HepG2 (cell line): ENCODE measurements at regions not wholly inside any gene's neighbourhood (a gene's known extent, or its start where the extent isn't known, plus 50 kb on each side); places are given as distances from the start of the nearest gene placed in this dataset.

Experiments used
- AHR ChIP-seq: IDR thresholded peaks from 2 replicates; pipeline ENCODE4 v1.6.1; 2018; ENCODE audit warnings: missing genetic modification reagents, missing compliant biosample characterization
- ATF3 ChIP-seq: sonication (generic); formaldehyde crosslinking; IDR thresholded peaks from 2 replicates; pipeline ENCODE4 v1.4.0; 2020; ENCODE audit warnings: missing genetic modification reagents
- BHLHE40 ChIP-seq: IDR thresholded peaks from 2 replicates; pipeline ENCODE4 v1.6.1; 2011; ENCODE audit warnings: low read length, improper control_type of control experiment
- CBFB ChIP-seq: sonication (generic); formaldehyde crosslinking; IDR thresholded peaks from 2 replicates; pipeline ENCODE4 v1.4.0; 2020; ENCODE audit warnings: missing genetic modification reagents
- FOSL2 ChIP-seq: sonication (generic); formaldehyde crosslinking; IDR thresholded peaks from 2 replicates; pipeline ENCODE4 v1.4.0; 2020; ENCODE audit warnings: missing genetic modification reagents
- GABPB1 ChIP-seq: IDR thresholded peaks from 2 replicates; pipeline ENCODE4 v1.6.1; 2016; ENCODE audit warnings: mild to moderate bottlenecking, missing genetic modification reagents, moderate library complexity, missing compliant biosample characterization
- GATA4 ChIP-seq: sonication (generic); IDR thresholded peaks from 2 replicates; pipeline ENCODE4 v1.6.1; 2016; ENCODE audit warnings: antibody characterized with exemption, low read depth, borderline replicate concordance
- GMEB2 ChIP-seq: IDR thresholded peaks from 2 replicates; pipeline ENCODE4 v1.6.1; 2016; ENCODE audit warnings: missing biosample characterization, missing genetic modification reagents, low read depth
- KLF15 ChIP-seq: sonication (generic); formaldehyde crosslinking; IDR thresholded peaks from 2 replicates; pipeline ENCODE4 v1.8.1; 2023; ENCODE audit warnings: borderline replicate concordance, mild to moderate bottlenecking, inconsistent platforms, missing genetic modification reagents, mixed read lengths
- KMT2A ChIP-seq: sonication (generic); formaldehyde crosslinking; IDR thresholded peaks from 2 replicates; pipeline ENCODE4 v1.4.0; 2020; ENCODE audit warnings: missing genetic modification reagents
- LBX2 ChIP-seq: sonication (generic); formaldehyde crosslinking; IDR thresholded peaks from 2 replicates; pipeline ENCODE4 v1.5.0; 2020; ENCODE audit warnings: missing genetic modification reagents, mild to moderate bottlenecking, borderline replicate concordance
- MLX ChIP-seq: IDR thresholded peaks from 2 replicates; pipeline ENCODE4 v1.6.1; 2016
- NCOA2 ChIP-seq: sonication (generic); formaldehyde crosslinking; IDR thresholded peaks from 2 replicates; pipeline ENCODE4 v1.8.0; 2022; ENCODE audit warnings: inconsistent platforms
- NFYC ChIP-seq: IDR thresholded peaks from 2 replicates; pipeline ENCODE4 v1.6.1; 2016; ENCODE audit warnings: missing genetic modification reagents, missing compliant biosample characterization
- POLR2A ChIP-seq, 2 experiments: IDR thresholded peaks; 2 replicates each; pipeline ENCODE4 v1.6.1; 2011; ENCODE audit warnings: low read depth in 2 of 2, low read length in 2 of 2, mild to moderate bottlenecking in 1 of 2, moderate library complexity in 1 of 2; ENCODE audit not compliant: insufficient read depth in 1 of 2
- RBAK ChIP-seq: sonication (generic); formaldehyde crosslinking; IDR thresholded peaks from 2 replicates; pipeline ENCODE4 v1.5.1; 2020; ENCODE audit warnings: mild to moderate bottlenecking, missing genetic modification reagents
- SMARCE1 ChIP-seq: fragments of 450-650 bp; IDR thresholded peaks from 2 replicates; pipeline ENCODE4 v1.6.1; 2017; ENCODE audit warnings: borderline replicate concordance
- ZBTB7A ChIP-seq: sonication (generic); formaldehyde crosslinking; IDR thresholded peaks from 2 replicates; pipeline ENCODE4 v1.8.0; 2022; ENCODE audit warnings: mild to moderate bottlenecking, missing genetic modification reagents
- ZBTB7B ChIP-seq: sonication (generic); formaldehyde crosslinking; IDR thresholded peaks from 2 replicates; pipeline ENCODE4 v1.4.0; 2020; ENCODE audit warnings: missing genetic modification reagents
- ZC3H4 ChIP-seq: sonication (generic); formaldehyde crosslinking; IDR thresholded peaks from 2 replicates; pipeline ENCODE4 v1.4.0; 2020; ENCODE audit warnings: missing genetic modification reagents, borderline replicate concordance
- ZFP36L1 ChIP-seq: sonication (generic); formaldehyde crosslinking; IDR thresholded peaks from 2 replicates; pipeline ENCODE4 v1.8.0; 2022; ENCODE audit warnings: mild to moderate bottlenecking, missing genetic modification reagents, moderate library complexity
- ZFP91 ChIP-seq: sonication (generic); formaldehyde crosslinking; IDR thresholded peaks from 2 replicates; pipeline ENCODE4 v1.9.0; 2022; ENCODE audit warnings: missing genetic modification reagents, mild to moderate bottlenecking, borderline replicate concordance
- ZNF124 ChIP-seq: sonication (generic); formaldehyde crosslinking; IDR thresholded peaks from 2 replicates; pipeline ENCODE4 v1.4.0; 2020; ENCODE audit warnings: missing genetic modification reagents
- ZNF225 ChIP-seq: sonication (generic); formaldehyde crosslinking; IDR thresholded peaks from 2 replicates; pipeline ENCODE4 v1.4.0; 2020; ENCODE audit warnings: mild to moderate bottlenecking, missing genetic modification reagents
- ZNF337 ChIP-seq: sonication (generic); formaldehyde crosslinking; IDR thresholded peaks from 2 replicates; pipeline ENCODE4 v1.5.1; 2020; ENCODE audit warnings: missing genetic modification reagents, low read depth, mild to moderate bottlenecking, borderline replicate concordance
- ZNF451 ChIP-seq: sonication (generic); formaldehyde crosslinking; IDR thresholded peaks from 2 replicates; pipeline ENCODE4 v1.5.0; 2020; ENCODE audit warnings: mild to moderate bottlenecking, missing genetic modification reagents
- ZNF567 ChIP-seq: sonication (generic); formaldehyde crosslinking; IDR thresholded peaks from 2 replicates; pipeline ENCODE4 v1.8.1; 2023; ENCODE audit warnings: mild to moderate bottlenecking, missing genetic modification reagents, borderline replicate concordance
- ZNF792 ChIP-seq: IDR thresholded peaks from 2 replicates; pipeline ENCODE4 v1.6.1; 2016

GRCh38 chr16:21523411-21524067, 75.8 kb upstream of the METTL9 start (continued):
- 0 out of 2 replicates have a peak, but pooled peaks have one; percentile 25 for TF ChIP-seq ATF3 (CRISPR knock-in tag)
- 0 out of 2 replicates have a peak, but pooled peaks have one; percentile 70 for TF ChIP-seq AHR (CRISPR knock-in tag)
- TF ChIP-seq NFYC, result no peak
- no peak for TF ChIP-seq GMEB2 (CRISPR knock-in tag)
- TF ChIP-seq ZFP36L1 (CRISPR knock-in tag), result no peak
- 0 out of 2 replicates have a peak, but pooled peaks have one; percentile 26 for TF ChIP-seq ZNF567 (CRISPR knock-in tag)
- TF ChIP-seq LBX2 (CRISPR knock-in tag), result peak; percentile 53; the same call in 1 of the 2 replicates
- peak; percentile 44; the same call in 1 of the 2 replicates for TF ChIP-seq GABPB1
- TF ChIP-seq ZFP91 (CRISPR knock-in tag), result no peak; the same call in 1 of the 2 replicates
- peak; percentile 2; the same call in 1 of the 2 replicates for TF ChIP-seq FOSL2 (CRISPR knock-in tag)
- peak; percentile 92 for TF ChIP-seq ZBTB7A
- no peak for TF ChIP-seq ZNF124
- TF ChIP-seq RBAK (CRISPR knock-in tag), result peak; percentile 4; the same call in 1 of the 2 replicates
- TF ChIP-seq MLX (CRISPR knock-in tag), result 0 out of 2 replicates have a peak, but pooled peaks have one; percentile 13
- TF ChIP-seq KLF15 (CRISPR knock-in tag), result peak; percentile 23; the same call in 1 of the 2 replicates
- no peak for TF ChIP-seq ZNF792 (CRISPR knock-in tag)
- 0 out of 2 replicates have a peak, but pooled peaks have one; percentile 69 for TF ChIP-seq KMT2A (CRISPR knock-in tag)
- no peak for TF ChIP-seq GATA4
- TF ChIP-seq NCOA2 (CRISPR knock-in tag), result 0 out of 2 replicates have a peak, but pooled peaks have one; percentile 14
- TF ChIP-seq SMARCE1, result no peak
- peak; percentile 54; the same call in 1 of the 2 replicates for TF ChIP-seq ZNF451 (CRISPR knock-in tag)
- 0 out of 2 replicates have a peak, but pooled peaks have one; percentile 20 for TF ChIP-seq BHLHE40
- TF ChIP-seq ZC3H4 (CRISPR knock-in tag), result no peak
- TF ChIP-seq ZNF225 (CRISPR knock-in tag), result peak; percentile 81; the same call in 1 of the 2 replicates
- no peak for TF ChIP-seq ZNF337 (CRISPR knock-in tag)
- 0 out of 2 replicates have a peak, but pooled peaks have one; percentile 43 for TF ChIP-seq CBFB (CRISPR knock-in tag)
- TF ChIP-seq POLR2A (IDR thresholded peaks at IDR 0.05; ENCODE audit: insufficient read depth in 1 of 2, low read depth in 2 of 2, low read length in 2 of 2), result 0 out of 4 replicates have a peak, but pooled peaks of 1 of the 2 experiments have one; percentile 36
- peak; percentile 92 for TF ChIP-seq ZBTB7B
